Epithelial cell of proximal tubule (primary cell): ENCODE measurements at regions not wholly inside any gene's neighbourhood (a gene's known extent, or its start where the extent isn't known, plus 50 kb on each side); places are given as distances from the start of the nearest gene placed in this dataset.

Experiments
- DNase-seq: peaks from one replicate; pipeline ENCODE4 v3.0.0-alpha.2; 2011; ENCODE audit warnings: low read depth
- H3K4me3 ChIP-seq: 2 replicates; pipeline ENCODE4 v1.5.1; 2011; ENCODE audit warnings: low read depth, mild to moderate bottlenecking, low read length
- CTCF ChIP-seq: conservative IDR thresholded peaks from 2 replicates; pipeline ENCODE4 v1.5.1; 2012; ENCODE audit warnings: low read depth, mild to moderate bottlenecking, low read length

DNA sequence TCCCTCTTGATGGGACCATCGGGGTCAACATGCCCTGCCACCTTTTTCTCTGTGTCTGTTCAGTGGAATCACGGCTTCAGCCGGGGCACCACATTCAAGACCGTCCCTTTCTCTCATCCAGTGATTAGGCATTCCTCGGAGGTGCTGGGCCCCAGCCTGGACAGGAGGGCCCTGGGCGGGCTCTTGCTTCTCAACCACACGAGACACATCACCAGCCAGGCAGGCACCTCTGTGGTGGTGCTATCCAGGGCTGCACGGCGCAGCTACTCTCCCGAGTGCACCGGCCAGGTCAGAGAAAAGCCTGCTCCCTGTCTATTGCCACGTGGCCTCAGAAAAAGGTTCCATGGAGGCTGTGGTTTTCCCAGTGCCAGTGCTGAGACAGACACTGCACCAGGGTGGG lies 255.2 kb upstream of the IRX1 start:
- TF ChIP-seq CTCF = no peak
- no peak for DNase-seq
- no peak overlapping the region for H3K4me3 ChIP-seq

DNA sequence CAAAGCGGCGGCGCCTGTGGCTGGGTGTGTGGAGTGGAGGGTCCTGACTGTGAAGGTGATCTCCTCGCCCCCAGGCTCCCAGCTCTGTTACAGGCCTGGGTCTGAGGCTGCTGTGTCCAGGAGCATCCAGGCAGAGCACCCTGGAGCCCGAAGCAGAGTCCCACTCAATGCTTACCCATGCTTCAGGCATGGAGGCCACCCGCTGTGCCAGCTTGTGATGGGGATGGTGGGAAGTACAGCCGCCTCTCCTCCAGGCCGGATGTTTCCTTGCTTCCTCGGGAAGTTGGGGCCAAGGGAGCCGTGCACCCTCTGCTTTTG lies 255.9 kb upstream of the IRX1 start:
- no peak for TF ChIP-seq CTCF
- H3K4me3 ChIP-seq = no peak overlapping the region
- no peak for DNase-seq

- no peak for DNase-seq
- no peak for TF ChIP-seq CTCF
- H3K4me3 ChIP-seq = no peak overlapping the region
These were observed 256.4 kb upstream of the IRX1 start for GRCh38 chr5:3339092-3339797.

- H3K4me3 ChIP-seq = no peak overlapping the region
- TF ChIP-seq CTCF = no peak
- DNase-seq = no peak
These were observed 257.7 kb upstream of the IRX1 start for GRCh38 chr5:3337812-3338541.

- TF ChIP-seq CTCF = no peak
- no peak for DNase-seq
- no peak overlapping the region for H3K4me3 ChIP-seq
These were observed 259.0 kb upstream of the IRX1 start for GRCh38 chr5:3336666-3337065.

- H3K4me3 ChIP-seq = no peak overlapping the region
- TF ChIP-seq CTCF = no peak
- no peak for DNase-seq
These were observed 260.3 kb upstream of the IRX1 start for GRCh38 chr5:3335301-3335700.

- H3K4me3 ChIP-seq = no peak overlapping the region
- DNase-seq = no peak
- TF ChIP-seq CTCF = no peak
These were observed 261.8 kb upstream of the IRX1 start for GRCh38 chr5:3333836-3334235.
